Left colon (tissue), 2 donors: ENCODE measurements at regions not wholly inside any gene's neighbourhood (a gene's known extent, or its start where the extent isn't known, plus 50 kb on each side); places are given as distances from the start of the nearest gene placed in this dataset.
"Not testable (repeated sequence)": the region's sequence is repeated elsewhere in the genome, so short reads cannot be mapped to it uniquely, and the experiment has no call there.

Experiments used
- ATAC-seq: fragments of 200-7000 bp; cut with Tn5 transposase; one replicate; pipeline ENCODE4 v1.9.1; 2020; ENCODE audit warnings: mild to moderate bottlenecking, moderate library complexity
- DNase-seq, 2 donors: peaks; one replicate each; pipeline ENCODE4 v3.0.0-alpha.2; 2020
- intact Hi-C, 2 donors: fragments of 100-400 bp; cut with DNase I in 1 of 2; cut with micrococcal nuclease in 1 of 2; formaldehyde crosslinking; loops; one replicate each; pipeline versions ENCODE4 v1.11.2 to v1.14.0; 2022; cut with DNase I, micrococcal nuclease
- donor health status: DM: no; HTN: no; CAD: no.
- donor health status: DM: yes; HTN: yes; CAD: no.

DNA sequence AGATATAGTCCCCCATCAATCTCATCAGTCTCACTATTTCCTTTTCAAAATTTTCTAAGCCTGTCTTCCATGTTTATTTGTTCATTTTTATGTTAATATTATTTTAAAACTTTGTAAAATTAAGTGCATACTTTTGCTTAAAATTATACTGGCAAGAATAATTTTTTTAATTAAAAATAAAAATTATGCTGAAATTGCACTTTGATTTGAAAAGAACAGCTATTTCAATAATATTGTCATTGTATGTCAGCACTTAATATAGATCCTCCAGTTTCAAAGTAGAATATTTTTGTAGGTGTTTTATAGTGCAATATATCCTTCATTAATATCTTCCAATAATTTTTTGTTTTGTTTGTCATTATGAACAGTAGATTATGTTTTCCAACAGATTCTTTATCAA, 99.0 kb upstream of the MAGI2 start:
- DNase-seq (no peak), ATAC-seq (no peak)
- intact Hi-C loops = no loop called here

GRCh38 chr7:79548727-79549126, 95.3 kb upstream of the MAGI2 start:
- no peak for ATAC-seq
- DNase-seq = no peak
- intact Hi-C loops = no loop called here

DNA sequence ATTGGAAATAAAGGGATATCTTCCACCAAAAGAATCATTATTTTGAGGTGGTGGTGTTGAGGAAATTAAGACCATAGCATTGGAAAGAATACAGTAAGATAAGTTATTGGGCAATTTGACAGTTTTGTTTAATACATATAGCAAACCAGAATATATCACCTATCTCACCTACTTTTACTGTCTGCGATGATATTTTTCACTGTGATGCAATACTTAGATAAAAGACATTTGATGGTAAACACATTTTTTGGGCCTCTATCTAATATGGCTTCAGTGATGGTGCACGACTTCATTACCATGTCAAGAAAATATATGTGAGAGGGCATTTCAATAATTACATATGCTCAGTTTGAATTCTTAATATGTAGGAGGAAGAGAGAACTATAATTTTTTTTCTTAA, 93.7 kb upstream of the MAGI2 start:
- DNase-seq = no peak
- intact Hi-C loops = no loop called here
- ATAC-seq = no peak

DNA sequence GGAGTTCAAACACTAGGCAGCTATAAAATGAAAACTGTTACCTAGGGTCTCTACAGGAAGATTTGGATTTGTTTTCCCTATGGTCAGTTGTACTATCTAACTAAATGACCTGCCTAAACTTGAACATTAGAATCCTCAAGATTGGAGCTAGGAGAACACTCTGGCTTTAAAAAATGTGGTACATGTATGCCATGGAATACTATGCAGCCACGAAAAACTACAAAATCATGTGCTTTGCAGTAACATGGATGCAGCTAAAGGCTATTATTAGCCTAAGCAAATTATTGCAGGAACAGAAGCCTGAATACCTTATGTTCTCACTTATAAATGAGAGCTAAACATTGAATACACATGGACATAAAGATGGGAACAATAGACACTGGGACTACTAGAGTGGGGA, 87.1 kb upstream of the MAGI2 start:
- no peak for ATAC-seq
- DNase-seq = no peak
- intact Hi-C loops = no loop called here

- DNase-seq (no peak), ATAC-seq (no peak)
- intact Hi-C loops = no loop called here
These were observed 80.7 kb upstream of the MAGI2 start for GRCh38 chr7:79534128-79534527.

- ATAC-seq (no peak), DNase-seq (no peak)
- intact Hi-C loops = no loop called here
These were observed 78.6 kb upstream of the MAGI2 start for GRCh38 chr7:79531905-79532664.

GRCh38 chr7:79531116-79531515, 77.6 kb upstream of the MAGI2 start:
- ATAC-seq (no peak), DNase-seq (no peak)
- intact Hi-C loops = no loop called here

DNA sequence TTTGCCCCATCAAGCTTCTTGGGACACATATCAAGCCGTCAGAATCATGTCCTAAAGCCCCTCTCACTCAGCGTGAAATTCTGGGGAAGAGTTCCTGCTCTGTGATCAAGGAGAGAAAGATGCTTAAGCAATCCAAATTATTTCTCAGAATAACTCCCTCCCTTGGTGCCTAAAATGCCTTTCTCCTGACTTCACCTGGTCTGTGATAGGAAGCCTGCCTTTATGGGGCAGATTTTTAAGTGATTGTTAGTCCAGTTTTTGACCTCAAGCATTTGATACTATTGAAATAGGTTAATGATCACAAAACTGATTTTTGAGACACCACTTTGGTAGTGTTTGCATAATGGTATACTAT, 76.4 kb upstream of the MAGI2 start:
- ATAC-seq (no peak), DNase-seq (no peak)
- intact Hi-C loops = no loop called here

- DNase-seq = no peak
- intact Hi-C loops = no loop called here
- ATAC-seq = no peak
These were observed 75.9 kb upstream of the MAGI2 start for GRCh38 chr7:79529214-79529880.

DNA sequence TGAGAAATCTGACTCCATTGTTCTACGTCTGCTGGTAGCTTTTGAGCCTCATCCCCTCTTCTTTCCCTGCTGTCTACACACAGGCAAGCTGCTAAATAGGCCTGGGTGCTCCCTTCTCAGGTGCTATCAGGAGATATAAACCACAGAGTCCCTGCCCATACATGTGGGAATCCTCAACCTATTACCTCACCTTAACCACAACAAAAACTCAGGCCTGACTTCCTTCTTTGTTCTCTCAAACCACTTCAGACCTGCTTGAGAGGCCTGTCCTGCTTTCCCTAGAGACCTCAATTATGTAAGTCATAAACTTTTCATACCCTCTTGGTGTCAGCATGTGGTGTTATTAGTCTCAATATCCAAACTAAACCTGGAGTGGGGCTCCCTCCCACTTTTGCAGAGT, 75.0 kb upstream of the MAGI2 start:
- DNase-seq = no peak
- no peak for ATAC-seq
- intact Hi-C loops = no loop called here

- DNase-seq (no peak), ATAC-seq (no peak)
- intact Hi-C loops = no loop called here
These were observed 70.6 kb upstream of the MAGI2 start for GRCh38 chr7:79524048-79524447.

DNA sequence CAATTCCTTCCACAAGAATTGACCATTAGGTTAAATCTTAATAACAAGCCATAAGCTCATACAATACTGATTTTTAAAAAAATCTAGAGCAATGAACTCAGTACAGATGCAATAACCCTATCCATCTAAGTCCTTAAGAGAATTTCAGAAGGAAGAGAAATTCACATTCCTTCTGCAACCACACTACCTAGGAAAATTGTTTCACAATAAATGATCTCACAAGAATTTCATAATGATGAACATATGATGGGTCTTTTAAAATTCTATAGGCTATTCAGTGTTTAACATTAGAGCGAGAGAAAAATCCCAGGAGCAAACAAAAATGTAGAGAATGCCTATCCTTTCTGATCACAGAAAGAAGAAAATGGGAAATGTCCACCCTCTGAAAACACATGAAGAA, 70.0 kb upstream of the MAGI2 start:
- DNase-seq (no peak), ATAC-seq (no peak)
- intact Hi-C loops = no loop called here

DNA sequence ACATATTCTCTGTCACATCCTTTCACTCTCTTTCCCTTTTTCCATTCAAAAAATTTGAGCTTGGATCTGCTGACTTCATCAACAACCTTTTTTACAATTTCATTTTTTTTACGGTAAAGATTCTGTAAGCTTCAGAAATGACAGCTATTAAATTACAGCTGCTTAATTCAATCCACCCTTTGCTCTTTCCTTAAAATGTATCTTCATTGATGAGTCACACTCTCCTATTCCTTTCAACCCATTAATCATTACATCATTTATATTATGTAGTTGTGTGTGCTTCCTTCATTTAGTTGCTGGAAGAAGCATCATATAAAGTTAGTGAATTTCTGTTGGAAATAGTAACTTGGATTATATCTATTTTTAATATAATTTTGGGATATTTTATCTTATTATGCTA, 67.1 kb upstream of the MAGI2 start:
- no peak for DNase-seq
- intact Hi-C loops = no loop called here
- no peak for ATAC-seq

DNA sequence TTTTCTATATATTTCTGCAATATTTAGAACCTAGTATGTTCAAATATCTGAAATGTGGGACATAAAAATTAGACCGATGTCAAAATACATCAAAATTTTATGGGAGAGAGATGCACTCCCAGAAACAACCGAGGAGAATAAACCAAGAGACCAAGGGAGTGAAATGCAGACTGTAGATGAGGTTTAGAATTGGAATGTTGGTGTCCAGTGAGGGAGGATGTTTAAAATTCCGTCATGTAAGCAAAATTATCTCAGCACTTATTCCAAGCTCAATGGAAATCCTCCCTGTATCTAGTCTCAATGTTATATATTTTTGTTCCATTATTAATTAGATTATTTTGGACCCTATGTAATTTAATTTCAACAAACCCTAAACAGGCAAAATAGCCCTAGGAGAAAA, 61.9 kb upstream of the MAGI2 start:
- DNase-seq = no peak
- intact Hi-C loops = no loop called here
- no peak for ATAC-seq

DNA sequence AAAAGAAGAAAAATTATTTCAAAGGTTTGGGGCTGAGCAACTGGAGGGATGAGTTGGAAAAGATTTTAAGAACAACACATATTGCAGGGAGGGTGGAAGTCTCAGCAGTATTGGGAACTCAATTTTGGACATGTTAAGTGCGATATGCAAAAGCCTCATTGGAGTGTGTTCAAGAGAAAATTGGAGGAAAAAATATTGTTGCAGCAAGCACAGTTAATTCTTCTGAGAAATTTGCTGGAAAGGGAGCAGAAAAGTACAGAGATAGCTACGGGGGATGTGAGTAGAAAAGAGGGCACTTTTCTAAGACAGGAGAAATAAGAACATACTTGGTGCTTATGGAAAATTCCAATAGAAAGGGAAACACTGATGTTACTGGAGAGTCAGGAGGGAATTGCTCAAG, 59.8 kb upstream of the MAGI2 start:
- intact Hi-C loops = no loop called here
- no peak for DNase-seq

GRCh38 chr7:79512261-79512660, 58.8 kb upstream of the MAGI2 start:
- DNase-seq (no peak), ATAC-seq (no peak)
- intact Hi-C loops = no loop called here

More for the DNA sequence above, 59.8 kb upstream of the MAGI2 start:
- no peak for ATAC-seq

- not testable (repeated sequence) for ATAC-seq, DNase-seq
- intact Hi-C loops = loop anchor here in 1 of 2 donors (2.0 kb wide), 1 partner anchor 48 kb away; no protein-coding TSS in a partner anchor
These were observed 57.6 kb upstream of the MAGI2 start for GRCh38 chr7:79511056-79511455.

DNA sequence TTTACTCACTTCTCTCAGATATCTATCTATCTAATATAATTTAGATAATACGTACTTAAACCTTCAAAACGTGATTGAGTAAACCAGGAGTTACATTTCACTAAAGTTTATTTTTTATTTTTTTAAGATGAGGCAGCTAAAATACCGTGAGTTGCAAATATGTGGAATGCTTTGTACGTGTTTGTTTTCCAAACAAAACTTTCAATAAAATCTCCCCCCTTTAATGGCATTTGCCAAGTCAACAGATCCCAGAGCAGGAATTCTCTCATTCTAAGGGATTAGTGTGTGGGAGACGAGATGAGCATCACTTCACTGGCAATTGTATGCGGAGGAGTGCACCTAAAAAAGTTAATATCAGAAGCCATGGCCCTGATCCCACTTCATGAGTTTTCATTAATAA, 53.7 kb upstream of the MAGI2 start:
- no peak for ATAC-seq
- no peak for DNase-seq
- intact Hi-C loops = no loop called here

DNA sequence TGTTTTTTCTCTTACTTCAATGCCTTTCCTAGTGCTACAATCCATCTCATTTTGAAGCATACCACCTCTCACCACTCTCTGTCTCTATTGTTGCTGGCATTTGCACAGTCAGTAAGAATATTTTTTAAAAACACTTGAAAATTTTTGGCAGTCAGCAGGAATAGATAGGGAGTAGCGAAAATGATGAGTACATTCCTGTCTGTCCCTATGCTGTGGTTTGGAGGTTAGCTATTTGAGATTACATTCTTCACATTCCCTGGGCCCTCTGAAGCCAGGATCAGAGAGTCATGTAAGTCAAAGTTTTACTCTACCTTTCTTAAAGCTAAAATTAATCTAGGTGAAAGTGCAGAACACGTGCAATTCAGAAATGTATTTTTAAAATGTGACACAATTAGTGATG, 53.0 kb upstream of the MAGI2 start:
- ATAC-seq = no peak
- DNase-seq = no peak
- intact Hi-C loops = no loop called here

DNA sequence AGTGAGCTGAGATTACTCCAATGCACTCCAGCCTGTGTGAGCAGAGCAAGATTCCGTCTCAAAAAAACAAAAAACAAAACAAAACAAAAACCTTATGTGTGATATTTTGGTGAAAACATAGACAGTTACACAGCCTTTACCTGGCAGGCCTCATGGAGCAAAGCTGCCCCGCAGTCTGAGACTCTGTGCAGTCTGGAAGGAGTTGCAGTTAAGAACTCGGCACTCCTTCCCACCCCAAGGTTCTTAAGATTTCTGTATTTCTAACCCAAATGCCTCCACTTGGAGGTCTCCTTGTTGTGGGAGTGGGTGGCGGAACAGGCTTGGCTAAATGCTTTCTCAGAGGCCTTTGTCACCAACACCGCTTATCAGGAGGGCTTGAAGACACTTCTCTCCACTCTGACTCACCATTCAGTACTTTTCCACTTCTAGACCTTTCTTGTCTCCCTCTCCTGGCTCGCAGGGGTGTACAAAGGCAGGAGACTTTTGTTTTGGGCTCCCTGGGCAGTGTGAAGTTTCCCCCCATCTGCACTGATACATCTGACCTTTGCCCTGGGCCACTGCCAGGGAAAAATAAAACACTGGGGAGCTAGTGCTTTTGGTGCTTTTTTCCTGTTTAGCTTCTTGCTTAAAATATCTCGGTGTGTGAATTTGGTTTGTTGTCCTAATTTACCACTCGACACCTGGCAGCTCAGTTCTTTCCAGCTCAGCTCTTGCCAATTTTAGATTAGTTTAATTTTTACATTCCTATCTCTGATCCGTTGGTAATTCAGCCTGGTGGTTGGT, 51.3 kb upstream of the MAGI2 start:
- DNase-seq = no peak
- ATAC-seq = no peak
- intact Hi-C loops = no loop called here
